ENCODE measurements at regions not wholly inside any gene's neighbourhood (a gene's known extent, or its start where the extent isn't known, plus 50 kb on each side); places are given as distances from the start of the nearest gene placed in this dataset.

GRCh38 chr20:24764027-24764793, 184.9 kb upstream of the CST7 start:
- no peak for TF ChIP-seq CTCF (IDR thresholded peaks at IDR 0.05; ENCODE audit: control insufficient read depth, extremely low read depth, insufficient read depth)
- DNase-seq (ENCODE audit: low read depth), result no peak
- no peak overlapping the region for H3K4me3 ChIP-seq (ENCODE audit: low read depth, low read length)

GRCh38 chr20:24764794-24765202, 184.3 kb upstream of the CST7 start:
- DNase-seq (ENCODE audit: low read depth), result no peak
- TF ChIP-seq CTCF (IDR thresholded peaks at IDR 0.05; ENCODE audit: control insufficient read depth, extremely low read depth, insufficient read depth), result no peak

GRCh38 chr20:24765316-24766142, 183.5 kb upstream of the CST7 start:
- no peak for DNase-seq (ENCODE audit: low read depth)
- H3K4me3 ChIP-seq (ENCODE audit: low read depth, low read length), result no peak overlapping the region
- TF ChIP-seq CTCF (IDR thresholded peaks at IDR 0.05; ENCODE audit: control insufficient read depth, extremely low read depth, insufficient read depth), result no peak

More at GRCh38 chr20:24764794-24765202, 184.3 kb upstream of the CST7 start:
- no peak overlapping the region for H3K4me3 ChIP-seq (ENCODE audit: low read depth, low read length)

- no peak for DNase-seq (ENCODE audit: low read depth)
- TF ChIP-seq CTCF (IDR thresholded peaks at IDR 0.05; ENCODE audit: control insufficient read depth, extremely low read depth, insufficient read depth), result no peak
- no peak overlapping the region for H3K4me3 ChIP-seq (ENCODE audit: low read depth, low read length)
Measured at GRCh38 chr20:24766143-24766527, 182.9 kb upstream of the CST7 start.

- no peak overlapping the region for H3K4me3 ChIP-seq (ENCODE audit: low read depth, low read length)
Measured at GRCh38 chr20:24766826-24767622, 182.0 kb upstream of the CST7 start.

More at GRCh38 chr20:24766826-24767622, 182.0 kb upstream of the CST7 start:
- no peak for DNase-seq (ENCODE audit: low read depth)
- TF ChIP-seq CTCF (IDR thresholded peaks at IDR 0.05; ENCODE audit: control insufficient read depth, extremely low read depth, insufficient read depth), result no peak
